Gastrocnemius medialis (tissue), 4 donors: ENCODE measurements at regions not wholly inside any gene's neighbourhood (a gene's known extent, or its start where the extent isn't known, plus 50 kb on each side); places are given as distances from the start of the nearest gene placed in this dataset.

ENCODE experiments used
- CTCF ChIP-seq, 5 experiments: fragments of 450-650 bp in 3 of 5; fragments of 200-600 bp in 2 of 5; sonication (generic) in 2 of 5; IDR thresholded peaks in 4 of 5; conservative IDR thresholded peaks in 1 of 5; 1 replicate in 4 of 5; 2 replicates in 1 of 5; pipeline ENCODE4 v1.5.1; 2016 to 2019; ENCODE audit warnings: antibody characterized with exemption in 5 of 5, mild to moderate bottlenecking in 3 of 5, moderate library complexity in 3 of 5
- POLR2A ChIP-seq, 2 donors: fragments of 450-650 bp; IDR thresholded peaks; one replicate each; pipeline ENCODE4 v1.6.1; 2017; ENCODE audit warnings: antibody characterized with exemption in 2 of 2, mild to moderate bottlenecking in 2 of 2, moderate library complexity in 2 of 2

- TF ChIP-seq CTCF (IDR thresholded peaks at IDR 0.05 in 4 of 5, conservative IDR thresholded peaks at IDR 0.05 in 1 of 5) (no peak), POLR2A (IDR thresholded peaks at IDR 0.05) (no peak)
Observed at GRCh38 chr10:111999205-111999914, 184.2 kb downstream of the GPAM start.
